BE2C (cell line): ENCODE measurements at regions not wholly inside any gene's neighbourhood (a gene's known extent, or its start where the extent isn't known, plus 50 kb on each side); places are given as distances from the start of the nearest gene placed in this dataset.

Experiments
- DNase-seq: peaks from one replicate; pipeline ENCODE4 v3.0.0-alpha.2; 2020
- H3K27me3 ChIP-seq: fragments of 250-450 bp; sonication (Bioruptor Pico); 2 replicates; pipeline ENCODE4 v1.5.1; 2020; ENCODE audit warnings: mild to moderate bottlenecking
- H3K36me3 ChIP-seq: fragments of 250-450 bp; sonication (Bioruptor Pico); 2 replicates; pipeline ENCODE4 v1.5.1; 2020; ENCODE audit warnings: mild to moderate bottlenecking
- H3K4me1 ChIP-seq: fragments of 250-450 bp; sonication (Bioruptor Pico); 2 replicates; pipeline ENCODE4 v1.5.1; 2020
- H3K4me3 ChIP-seq: 2 replicates; pipeline ENCODE4 v1.5.1; 2011; ENCODE audit warnings: low read depth, low read length
- H3K9me3 ChIP-seq: fragments of 250-450 bp; sonication (Bioruptor Pico); 2 replicates; pipeline ENCODE4 v1.5.1; 2020
- TF ChIP-seq, protein P1 (sequence below): IDR thresholded peaks from 2 replicates; pipeline ENCODE4 v1.5.1; 2012; ENCODE audit warnings: mild to moderate bottlenecking, low read depth, low read length

DNA sequence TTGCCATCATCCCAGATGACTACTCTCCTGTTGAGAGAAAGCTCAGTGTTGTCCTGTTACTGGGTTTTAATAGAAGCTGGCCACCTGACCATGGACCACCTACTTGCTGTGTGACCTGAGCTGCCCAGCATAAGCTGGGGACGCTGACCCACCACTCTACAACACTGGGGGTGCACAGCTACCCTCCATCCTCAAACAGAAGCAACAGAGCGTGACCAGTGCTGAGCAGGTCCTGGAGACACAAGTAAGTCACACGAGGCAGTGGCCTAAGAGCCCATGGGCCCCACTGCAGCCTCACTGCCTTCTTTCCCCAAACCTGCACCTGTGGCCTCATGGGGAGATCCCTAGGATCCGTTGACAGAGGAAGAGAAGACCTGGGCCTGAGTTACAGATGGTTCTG, 198.6 kb upstream of the ADARB2 start:
- Histone ChIP-seq H3K4me1 (no peaks in the 10 kb centered on the region), H3K9me3 (no peaks in the 10 kb centered on the region), H3K27me3 (no peaks in the 10 kb centered on the region), H3K36me3 (no peaks in the 10 kb centered on the region), H3K4me3 (no peak overlapping the region)
- TF ChIP-seq, protein P1, sequence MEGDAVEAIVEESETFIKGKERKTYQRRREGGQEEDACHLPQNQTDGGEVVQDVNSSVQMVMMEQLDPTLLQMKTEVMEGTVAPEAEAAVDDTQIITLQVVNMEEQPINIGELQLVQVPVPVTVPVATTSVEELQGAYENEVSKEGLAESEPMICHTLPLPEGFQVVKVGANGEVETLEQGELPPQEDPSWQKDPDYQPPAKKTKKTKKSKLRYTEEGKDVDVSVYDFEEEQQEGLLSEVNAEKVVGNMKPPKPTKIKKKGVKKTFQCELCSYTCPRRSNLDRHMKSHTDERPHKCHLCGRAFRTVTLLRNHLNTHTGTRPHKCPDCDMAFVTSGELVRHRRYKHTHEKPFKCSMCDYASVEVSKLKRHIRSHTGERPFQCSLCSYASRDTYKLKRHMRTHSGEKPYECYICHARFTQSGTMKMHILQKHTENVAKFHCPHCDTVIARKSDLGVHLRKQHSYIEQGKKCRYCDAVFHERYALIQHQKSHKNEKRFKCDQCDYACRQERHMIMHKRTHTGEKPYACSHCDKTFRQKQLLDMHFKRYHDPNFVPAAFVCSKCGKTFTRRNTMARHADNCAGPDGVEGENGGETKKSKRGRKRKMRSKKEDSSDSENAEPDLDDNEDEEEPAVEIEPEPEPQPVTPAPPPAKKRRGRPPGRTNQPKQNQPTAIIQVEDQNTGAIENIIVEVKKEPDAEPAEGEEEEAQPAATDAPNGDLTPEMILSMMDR = no peak
- no peak for DNase-seq

DNA sequence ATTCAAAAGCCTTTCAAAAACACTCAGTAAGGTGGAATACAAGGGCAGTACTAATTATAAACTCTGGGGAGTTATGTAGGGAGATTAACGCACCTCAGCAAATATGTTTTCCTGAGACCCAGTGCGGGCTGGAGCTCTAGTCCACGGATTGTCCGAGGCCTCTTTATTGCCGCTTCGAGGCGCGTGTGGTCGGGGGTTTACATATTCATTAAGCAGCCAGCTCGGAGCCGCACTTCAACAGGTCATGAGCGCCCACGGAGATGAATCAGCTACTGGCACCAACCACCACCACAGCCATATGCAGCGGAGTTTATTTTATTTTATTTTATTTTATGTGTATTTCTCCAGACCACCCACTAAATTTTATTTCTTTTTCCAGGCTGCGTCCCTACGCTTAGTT, 195.9 kb upstream of the ADARB2 start:
- Histone ChIP-seq H3K4me1 (no peaks in the 10 kb centered on the region), H3K9me3 (no peaks in the 10 kb centered on the region; the same call in 1 of the 2 replicates), H3K4me3 (no peak overlapping the region), H3K27me3 (no peaks in the 10 kb centered on the region), H3K36me3 (no peaks in the 10 kb centered on the region)
- TF ChIP-seq, protein P1 = no peak
- no peak for DNase-seq

DNA sequence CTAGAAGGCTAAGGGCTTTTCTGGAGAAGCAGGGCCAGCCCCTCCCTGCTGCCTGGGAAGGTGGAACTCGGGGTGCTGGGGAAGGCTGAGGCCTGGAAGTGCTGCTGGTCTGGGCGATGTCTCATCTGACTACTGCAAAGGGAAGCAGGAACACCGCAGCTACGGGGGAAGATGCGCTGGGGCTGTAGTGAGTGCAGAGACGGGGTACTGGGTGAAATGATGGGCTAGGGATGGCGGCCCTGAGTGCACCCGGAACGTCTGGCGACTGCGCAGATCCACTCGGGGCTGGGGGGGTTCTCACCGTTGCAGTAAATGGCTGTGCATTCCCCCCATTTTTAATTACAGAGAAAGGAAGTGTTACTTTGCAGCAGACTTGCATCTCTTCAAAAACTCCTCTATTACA, 195.4 kb upstream of the ADARB2 start:
- H3K9me3 ChIP-seq = no peaks in the 10 kb centered on the region; the same call in 1 of the 2 replicates
- TF ChIP-seq, protein P1 = no peak
- H3K27me3 ChIP-seq = no peaks in the 10 kb centered on the region
- H3K4me1 ChIP-seq = no peaks in the 10 kb centered on the region
- DNase-seq = no peak
- H3K36me3 ChIP-seq = no peaks in the 10 kb centered on the region
- no peak overlapping the region for H3K4me3 ChIP-seq

DNA sequence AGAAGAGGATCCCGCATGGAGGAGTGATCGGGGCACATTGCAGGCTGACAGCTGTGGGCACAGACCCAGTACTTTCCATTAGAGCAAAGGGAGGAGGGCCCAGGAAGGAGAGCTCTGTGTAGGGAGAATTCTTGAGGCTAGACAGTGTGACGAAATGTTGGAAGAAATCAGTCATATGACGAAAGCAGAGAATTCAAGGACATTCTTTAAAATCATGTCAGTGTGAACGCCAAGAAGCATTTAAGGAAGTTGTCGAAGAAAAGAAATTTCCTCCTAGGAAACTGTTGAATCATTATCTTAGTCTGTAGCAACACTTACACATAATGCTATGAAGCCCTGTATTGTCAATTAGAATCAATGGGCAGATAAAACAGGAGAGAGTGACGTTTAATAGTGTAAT, 191.3 kb upstream of the ADARB2 start:
- no peaks in the 10 kb centered on the region for H3K27me3 ChIP-seq
- no peak for DNase-seq
- TF ChIP-seq, protein P1 = no peak
- H3K36me3 ChIP-seq = no peaks in the 10 kb centered on the region
- no peak overlapping the region for H3K4me3 ChIP-seq
- H3K9me3 ChIP-seq = no peaks in the 10 kb centered on the region; the same call in 1 of the 2 replicates
- H3K4me1 ChIP-seq = no peaks in the 10 kb centered on the region

DNA sequence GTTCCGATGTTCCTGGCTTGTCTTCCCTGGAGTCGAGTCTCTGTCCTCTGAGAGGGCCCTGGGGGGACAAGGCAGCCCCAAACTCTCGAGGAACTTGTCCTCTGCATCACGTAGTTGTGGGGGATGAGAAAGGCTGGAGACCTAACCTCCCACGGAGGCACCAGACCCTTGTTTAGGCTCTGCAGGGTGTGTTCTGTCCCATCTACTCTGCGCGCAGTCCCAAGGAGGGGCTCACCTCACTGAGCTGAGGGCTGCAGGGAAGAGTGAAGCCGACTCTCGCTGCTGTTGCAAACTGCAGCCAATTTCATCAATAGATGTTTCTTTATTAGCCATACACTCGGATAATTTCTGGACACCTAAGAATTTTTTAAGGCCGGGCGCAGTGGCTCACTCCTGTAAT, 186.7 kb upstream of the ADARB2 start:
- Histone ChIP-seq H3K4me1 (no peaks in the 10 kb centered on the region), H3K36me3 (no peaks in the 10 kb centered on the region), H3K27me3 (no peaks in the 10 kb centered on the region), H3K9me3 (no peaks in the 10 kb centered on the region; the same call in 1 of the 2 replicates), H3K4me3 (no peak overlapping the region)
- DNase-seq = no peak
- TF ChIP-seq, protein P1 = no peak

DNA sequence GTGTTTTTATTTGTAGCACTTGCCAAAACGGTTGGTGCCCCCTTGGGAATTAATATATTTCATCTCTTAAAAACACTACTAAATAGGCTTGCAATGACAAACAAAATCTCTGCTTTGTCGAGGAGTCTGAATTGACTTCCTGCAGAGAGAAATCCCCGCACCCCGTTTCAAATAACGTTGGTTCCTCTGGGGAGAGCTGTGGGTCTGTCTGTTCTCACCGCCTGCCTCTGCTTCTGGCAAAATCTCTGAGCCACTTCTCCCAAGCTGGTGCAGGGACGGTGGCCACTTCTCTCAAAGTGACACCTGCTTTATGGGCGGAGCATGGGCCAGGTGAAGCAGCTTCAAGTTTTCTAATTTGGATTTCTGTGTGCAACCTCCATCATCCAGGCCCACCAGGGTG, 186.3 kb upstream of the ADARB2 start:
- TF ChIP-seq, protein P1 = no peak
- DNase-seq = no peak

More for the DNA sequence above, 186.3 kb upstream of the ADARB2 start:
- H3K4me1 ChIP-seq = no peaks in the 10 kb centered on the region
- H3K9me3 ChIP-seq = no peaks in the 10 kb centered on the region; the same call in 1 of the 2 replicates
- no peak overlapping the region for H3K4me3 ChIP-seq
- H3K36me3 ChIP-seq = no peaks in the 10 kb centered on the region
- no peaks in the 10 kb centered on the region for H3K27me3 ChIP-seq
